ENCODE measurements at regions not wholly inside any gene's neighbourhood (a gene's known extent, or its start where the extent isn't known, plus 50 kb on each side); places are given as distances from the start of the nearest gene placed in this dataset.

DNA sequence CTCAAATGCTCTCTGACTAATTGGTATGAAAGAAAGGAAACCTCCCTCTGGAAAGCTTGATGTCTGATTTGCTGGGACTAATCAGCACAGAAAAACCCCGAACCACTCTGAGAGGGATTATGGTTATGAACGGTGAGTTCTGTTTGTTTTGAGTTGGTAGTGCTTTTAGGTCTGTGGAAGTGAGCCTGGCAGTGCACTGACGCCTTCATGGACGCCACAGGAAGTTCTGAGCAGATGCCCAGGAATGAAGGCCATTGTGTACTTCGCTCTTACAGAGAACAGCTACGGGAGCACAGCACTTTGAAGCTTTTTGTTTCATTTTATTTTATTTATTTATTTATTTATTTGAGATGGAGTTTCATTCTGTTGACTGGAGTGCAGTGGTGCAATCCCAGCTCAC, 754.1 kb downstream of the QKI start:
- no peak overlapping the region for H3K9ac ChIP-seq
- no peaks in the 10 kb centered on the region for H3K4me1 ChIP-seq (ENCODE audit: low read depth, poor library complexity, severe bottlenecking)
- H2AFZ ChIP-seq (ENCODE audit: low read depth) = no peak overlapping the region
- TF ChIP-seq, protein P1, sequence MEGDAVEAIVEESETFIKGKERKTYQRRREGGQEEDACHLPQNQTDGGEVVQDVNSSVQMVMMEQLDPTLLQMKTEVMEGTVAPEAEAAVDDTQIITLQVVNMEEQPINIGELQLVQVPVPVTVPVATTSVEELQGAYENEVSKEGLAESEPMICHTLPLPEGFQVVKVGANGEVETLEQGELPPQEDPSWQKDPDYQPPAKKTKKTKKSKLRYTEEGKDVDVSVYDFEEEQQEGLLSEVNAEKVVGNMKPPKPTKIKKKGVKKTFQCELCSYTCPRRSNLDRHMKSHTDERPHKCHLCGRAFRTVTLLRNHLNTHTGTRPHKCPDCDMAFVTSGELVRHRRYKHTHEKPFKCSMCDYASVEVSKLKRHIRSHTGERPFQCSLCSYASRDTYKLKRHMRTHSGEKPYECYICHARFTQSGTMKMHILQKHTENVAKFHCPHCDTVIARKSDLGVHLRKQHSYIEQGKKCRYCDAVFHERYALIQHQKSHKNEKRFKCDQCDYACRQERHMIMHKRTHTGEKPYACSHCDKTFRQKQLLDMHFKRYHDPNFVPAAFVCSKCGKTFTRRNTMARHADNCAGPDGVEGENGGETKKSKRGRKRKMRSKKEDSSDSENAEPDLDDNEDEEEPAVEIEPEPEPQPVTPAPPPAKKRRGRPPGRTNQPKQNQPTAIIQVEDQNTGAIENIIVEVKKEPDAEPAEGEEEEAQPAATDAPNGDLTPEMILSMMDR (conservative IDR thresholded peaks at IDR 0.05; ENCODE audit: low read depth, low read length) = no peak
- no peaks in the 10 kb centered on the region for H3K27me3 ChIP-seq (ENCODE audit: insufficient read depth, low read depth)
- H4K20me1 ChIP-seq (ENCODE audit: insufficient read depth) = no peaks in the 10 kb centered on the region
- H3K36me3 ChIP-seq (ENCODE audit: insufficient read depth) = no peaks in the 10 kb centered on the region
- H3K4me3 ChIP-seq (IDR thresholded peaks at IDR 0.05; ENCODE audit: insufficient read depth, low read depth, low read length) = no peak overlapping the region
- H3K79me2 ChIP-seq (ENCODE audit: insufficient read depth, low read depth) = no peaks in the 10 kb centered on the region
- H3K4me2 ChIP-seq = no peak overlapping the region
- no peak overlapping the region for H3K27ac ChIP-seq

DNA sequence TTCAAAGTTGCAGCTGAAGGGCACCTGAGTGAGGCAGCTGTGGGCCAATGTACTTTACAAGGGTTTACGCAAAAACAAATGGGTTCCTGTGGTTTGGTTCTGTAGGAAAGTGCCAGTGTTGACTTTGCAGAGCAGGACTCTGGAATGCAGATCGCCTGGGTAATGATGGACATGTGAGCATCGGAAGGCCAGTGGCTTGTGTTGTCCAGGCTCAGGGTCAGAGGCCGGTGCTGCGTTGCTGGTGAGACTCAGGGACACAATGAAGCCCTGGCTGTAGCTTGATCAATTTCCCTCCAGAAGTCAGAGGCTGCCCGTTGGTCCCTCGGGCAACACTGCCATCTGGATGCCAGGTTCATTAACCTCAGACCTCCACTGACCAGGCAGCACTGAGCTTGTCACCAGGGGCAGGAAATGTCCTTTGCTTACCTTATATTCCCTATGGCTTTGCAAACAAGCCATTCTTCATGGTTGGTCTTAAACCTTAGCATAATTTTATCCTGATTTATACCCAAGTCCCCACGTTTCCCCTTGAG, 753.4 kb downstream of the QKI start:
- Histone ChIP-seq H3K27ac (no peak overlapping the region), H3K79me2 (ENCODE audit: insufficient read depth, low read depth) (no peaks in the 10 kb centered on the region), H3K4me1 (ENCODE audit: low read depth, poor library complexity, severe bottlenecking) (no peaks in the 10 kb centered on the region), H3K9ac (no peak overlapping the region), H4K20me1 (ENCODE audit: insufficient read depth) (no peaks in the 10 kb centered on the region), H3K4me3 (IDR thresholded peaks at IDR 0.05; ENCODE audit: insufficient read depth, low read depth, low read length) (no peak overlapping the region), H3K4me2 (no peak overlapping the region), H2AFZ (ENCODE audit: low read depth) (no peak overlapping the region), H3K36me3 (ENCODE audit: insufficient read depth) (no peaks in the 10 kb centered on the region), H3K27me3 (ENCODE audit: insufficient read depth, low read depth) (no peaks in the 10 kb centered on the region)
- TF ChIP-seq, protein P1 (conservative IDR thresholded peaks at IDR 0.05; ENCODE audit: low read depth, low read length) = no peak

DNA sequence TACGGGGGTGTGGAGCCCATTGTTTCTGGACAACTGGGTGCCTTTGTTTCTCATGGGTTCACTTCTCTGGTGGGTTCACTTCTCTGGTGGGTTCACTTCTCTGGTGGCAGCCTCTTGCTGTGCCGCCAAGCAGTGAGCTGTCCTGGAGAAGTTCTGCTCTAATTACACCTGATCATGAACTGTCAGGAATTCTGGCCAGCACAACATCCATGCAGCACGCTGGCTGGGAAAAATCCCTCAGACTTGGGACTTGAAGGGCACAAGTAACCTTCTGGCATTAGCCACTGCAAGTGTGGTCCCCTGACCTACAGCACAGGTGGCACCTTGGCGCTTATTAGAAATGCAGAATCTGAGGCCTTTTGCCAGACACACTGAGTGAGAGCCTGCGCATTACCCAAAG, 752.5 kb downstream of the QKI start:
- H3K27me3 ChIP-seq (ENCODE audit: insufficient read depth, low read depth) = no peaks in the 10 kb centered on the region
- no peak overlapping the region for H3K4me3 ChIP-seq (IDR thresholded peaks at IDR 0.05; ENCODE audit: insufficient read depth, low read depth, low read length)
- H2AFZ ChIP-seq (ENCODE audit: low read depth) = no peak overlapping the region
- TF ChIP-seq, protein P1 (conservative IDR thresholded peaks at IDR 0.05; ENCODE audit: low read depth, low read length) = no peak
- H3K4me1 ChIP-seq (ENCODE audit: low read depth, poor library complexity, severe bottlenecking) = no peaks in the 10 kb centered on the region
- no peaks in the 10 kb centered on the region for H3K79me2 ChIP-seq (ENCODE audit: insufficient read depth, low read depth)
- no peak overlapping the region for H3K9ac ChIP-seq
- H4K20me1 ChIP-seq (ENCODE audit: insufficient read depth) = no peaks in the 10 kb centered on the region
- H3K4me2 ChIP-seq = no peak overlapping the region
- no peak overlapping the region for H3K27ac ChIP-seq
- no peaks in the 10 kb centered on the region for H3K36me3 ChIP-seq (ENCODE audit: insufficient read depth)

DNA sequence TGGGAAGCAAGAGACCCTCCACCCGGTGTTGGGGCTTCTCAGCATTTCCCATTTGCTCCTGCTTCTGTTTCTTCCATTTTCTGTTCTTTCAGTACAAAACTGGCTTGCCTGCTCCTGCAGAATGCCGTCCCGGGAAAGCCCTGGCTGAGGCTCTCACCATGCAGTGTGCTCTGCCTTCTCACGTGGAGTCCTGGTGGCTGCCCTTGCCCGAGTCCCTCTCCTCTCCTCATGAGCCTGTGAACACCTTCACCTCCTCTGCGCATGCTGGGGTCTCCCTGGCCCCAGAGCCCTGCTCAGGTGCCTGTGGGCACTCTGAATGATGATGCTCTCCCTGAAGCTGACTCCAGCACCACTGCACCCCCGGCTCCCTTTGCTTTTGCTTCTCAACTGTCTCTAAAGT, 752.0 kb downstream of the QKI start:
- Histone ChIP-seq H3K36me3 (ENCODE audit: insufficient read depth) (no peaks in the 10 kb centered on the region), H3K27ac (no peak overlapping the region), H2AFZ (ENCODE audit: low read depth) (no peak overlapping the region), H4K20me1 (ENCODE audit: insufficient read depth) (no peaks in the 10 kb centered on the region), H3K4me2 (no peak overlapping the region), H3K4me3 (IDR thresholded peaks at IDR 0.05; ENCODE audit: insufficient read depth, low read depth, low read length) (no peak overlapping the region), H3K79me2 (ENCODE audit: insufficient read depth, low read depth) (no peaks in the 10 kb centered on the region), H3K27me3 (ENCODE audit: insufficient read depth, low read depth) (no peaks in the 10 kb centered on the region), H3K9ac (no peak overlapping the region), H3K4me1 (ENCODE audit: low read depth, poor library complexity, severe bottlenecking) (no peaks in the 10 kb centered on the region)
- TF ChIP-seq, protein P1 (conservative IDR thresholded peaks at IDR 0.05; ENCODE audit: low read depth, low read length) = no peak
